OCI-LY7 (cell line): ENCODE measurements at regions not wholly inside any gene's neighbourhood (a gene's known extent, or its start where the extent isn't known, plus 50 kb on each side); places are given as distances from the start of the nearest gene placed in this dataset.

Experiments
- EZH2phosphoT487 ChIP-seq: fragments of 200-600 bp; sonication (generic); IDR thresholded peaks from 2 replicates; pipeline ENCODE4 v1.6.1; 2018; ENCODE audit warnings: low read depth, borderline replicate concordance, mild to moderate bottlenecking, mixed run types, antibody characterized with exemption, low read length, moderate library complexity, mixed read lengths
- TF ChIP-seq, protein P1 (sequence below): fragments of 200-600 bp; sonication (generic); conservative IDR thresholded peaks from 2 replicates; pipeline ENCODE4 v1.5.1; 2014; ENCODE audit warnings: mild to moderate bottlenecking, antibody characterized with exemption, low read length, moderate library complexity, mixed read lengths

DNA sequence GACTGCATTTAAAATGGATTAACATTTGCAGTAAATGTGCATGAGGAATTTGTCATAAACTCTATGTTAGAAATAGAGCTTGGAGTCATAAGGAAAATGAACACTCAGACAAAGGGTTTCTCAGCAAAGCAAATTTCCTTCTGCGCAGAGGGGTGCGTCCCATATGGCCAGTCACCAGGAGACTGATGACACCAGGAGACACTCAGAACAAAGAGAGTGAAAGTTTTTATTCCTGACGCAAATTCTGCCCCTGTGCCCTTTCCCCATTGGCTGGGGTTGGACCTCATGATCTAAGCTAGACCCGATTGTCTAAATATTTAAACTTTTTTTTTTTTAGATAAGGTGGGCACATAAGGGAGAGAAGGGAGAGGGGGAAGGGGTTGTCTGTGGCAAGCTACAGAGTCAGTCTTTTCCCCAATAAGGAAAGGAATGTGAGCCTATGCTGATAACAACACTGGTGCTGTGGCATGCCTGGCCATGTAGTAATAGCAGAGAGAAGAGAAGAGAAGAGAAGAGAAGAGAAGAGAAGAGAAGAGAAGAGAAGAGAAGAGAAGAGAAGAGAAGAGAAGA is 202.0 kb downstream of the POM121L12 start:
- TF ChIP-seq, protein P1, sequence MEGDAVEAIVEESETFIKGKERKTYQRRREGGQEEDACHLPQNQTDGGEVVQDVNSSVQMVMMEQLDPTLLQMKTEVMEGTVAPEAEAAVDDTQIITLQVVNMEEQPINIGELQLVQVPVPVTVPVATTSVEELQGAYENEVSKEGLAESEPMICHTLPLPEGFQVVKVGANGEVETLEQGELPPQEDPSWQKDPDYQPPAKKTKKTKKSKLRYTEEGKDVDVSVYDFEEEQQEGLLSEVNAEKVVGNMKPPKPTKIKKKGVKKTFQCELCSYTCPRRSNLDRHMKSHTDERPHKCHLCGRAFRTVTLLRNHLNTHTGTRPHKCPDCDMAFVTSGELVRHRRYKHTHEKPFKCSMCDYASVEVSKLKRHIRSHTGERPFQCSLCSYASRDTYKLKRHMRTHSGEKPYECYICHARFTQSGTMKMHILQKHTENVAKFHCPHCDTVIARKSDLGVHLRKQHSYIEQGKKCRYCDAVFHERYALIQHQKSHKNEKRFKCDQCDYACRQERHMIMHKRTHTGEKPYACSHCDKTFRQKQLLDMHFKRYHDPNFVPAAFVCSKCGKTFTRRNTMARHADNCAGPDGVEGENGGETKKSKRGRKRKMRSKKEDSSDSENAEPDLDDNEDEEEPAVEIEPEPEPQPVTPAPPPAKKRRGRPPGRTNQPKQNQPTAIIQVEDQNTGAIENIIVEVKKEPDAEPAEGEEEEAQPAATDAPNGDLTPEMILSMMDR = no peak
- TF ChIP-seq EZH2phosphoT487 = no peak
